ENCODE measurements at regions not wholly inside any gene's neighbourhood (a gene's known extent, or its start where the extent isn't known, plus 50 kb on each side); places are given as distances from the start of the nearest gene placed in this dataset.

DNA sequence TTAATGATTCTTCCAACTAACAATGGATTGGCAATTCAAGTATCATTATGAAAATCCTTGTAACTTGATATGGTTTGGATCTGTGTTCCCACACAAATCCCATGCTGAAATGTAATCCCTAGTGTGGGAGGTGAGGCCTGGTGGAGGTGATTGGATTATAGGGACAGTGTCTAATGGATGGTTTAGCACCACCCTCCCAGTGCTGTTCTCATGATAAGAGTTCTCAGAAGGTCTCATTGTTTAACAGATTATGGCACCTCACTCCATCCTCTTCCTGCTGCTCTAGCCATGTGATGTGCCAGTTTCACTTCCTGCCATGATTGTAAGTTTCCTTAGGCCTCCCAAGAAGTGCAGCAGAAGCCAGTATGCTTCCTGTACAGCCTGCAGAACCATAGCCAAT is 1116.2 kb upstream of the EDIL3 start:
- TF ChIP-seq, protein P1, sequence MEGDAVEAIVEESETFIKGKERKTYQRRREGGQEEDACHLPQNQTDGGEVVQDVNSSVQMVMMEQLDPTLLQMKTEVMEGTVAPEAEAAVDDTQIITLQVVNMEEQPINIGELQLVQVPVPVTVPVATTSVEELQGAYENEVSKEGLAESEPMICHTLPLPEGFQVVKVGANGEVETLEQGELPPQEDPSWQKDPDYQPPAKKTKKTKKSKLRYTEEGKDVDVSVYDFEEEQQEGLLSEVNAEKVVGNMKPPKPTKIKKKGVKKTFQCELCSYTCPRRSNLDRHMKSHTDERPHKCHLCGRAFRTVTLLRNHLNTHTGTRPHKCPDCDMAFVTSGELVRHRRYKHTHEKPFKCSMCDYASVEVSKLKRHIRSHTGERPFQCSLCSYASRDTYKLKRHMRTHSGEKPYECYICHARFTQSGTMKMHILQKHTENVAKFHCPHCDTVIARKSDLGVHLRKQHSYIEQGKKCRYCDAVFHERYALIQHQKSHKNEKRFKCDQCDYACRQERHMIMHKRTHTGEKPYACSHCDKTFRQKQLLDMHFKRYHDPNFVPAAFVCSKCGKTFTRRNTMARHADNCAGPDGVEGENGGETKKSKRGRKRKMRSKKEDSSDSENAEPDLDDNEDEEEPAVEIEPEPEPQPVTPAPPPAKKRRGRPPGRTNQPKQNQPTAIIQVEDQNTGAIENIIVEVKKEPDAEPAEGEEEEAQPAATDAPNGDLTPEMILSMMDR (IDR thresholded peaks at IDR 0.05), result no peak
- TF ChIP-seq NFE2L1 (CRISPR knock-in tag; IDR thresholded peaks at IDR 0.05), result no peak
- TF ChIP-seq, protein P2, sequence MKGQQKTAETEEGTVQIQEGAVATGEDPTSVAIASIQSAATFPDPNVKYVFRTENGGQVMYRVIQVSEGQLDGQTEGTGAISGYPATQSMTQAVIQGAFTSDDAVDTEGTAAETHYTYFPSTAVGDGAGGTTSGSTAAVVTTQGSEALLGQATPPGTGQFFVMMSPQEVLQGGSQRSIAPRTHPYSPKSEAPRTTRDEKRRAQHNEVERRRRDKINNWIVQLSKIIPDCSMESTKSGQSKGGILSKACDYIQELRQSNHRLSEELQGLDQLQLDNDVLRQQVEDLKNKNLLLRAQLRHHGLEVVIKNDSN (CRISPR knock-in tag; IDR thresholded peaks at IDR 0.05), result no peak
- TF ChIP-seq, protein P3, sequence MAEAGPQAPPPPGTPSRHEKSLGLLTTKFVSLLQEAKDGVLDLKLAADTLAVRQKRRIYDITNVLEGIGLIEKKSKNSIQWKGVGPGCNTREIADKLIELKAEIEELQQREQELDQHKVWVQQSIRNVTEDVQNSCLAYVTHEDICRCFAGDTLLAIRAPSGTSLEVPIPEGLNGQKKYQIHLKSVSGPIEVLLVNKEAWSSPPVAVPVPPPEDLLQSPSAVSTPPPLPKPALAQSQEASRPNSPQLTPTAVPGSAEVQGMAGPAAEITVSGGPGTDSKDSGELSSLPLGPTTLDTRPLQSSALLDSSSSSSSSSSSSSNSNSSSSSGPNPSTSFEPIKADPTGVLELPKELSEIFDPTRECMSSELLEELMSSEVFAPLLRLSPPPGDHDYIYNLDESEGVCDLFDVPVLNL (CRISPR knock-in tag; IDR thresholded peaks at IDR 0.05; ENCODE audit: borderline replicate concordance, low read depth), result no peak
